A549 (cell line): ENCODE measurements at regions not wholly inside any gene's neighbourhood (a gene's known extent, or its start where the extent isn't known, plus 50 kb on each side); places are given as distances from the start of the nearest gene placed in this dataset.

ENCODE experiments used
- ATAC-seq, 2 experiments: fragments of 200-7000 bp in 1 of 2; fragments of >200 bp in 1 of 2; cut with Nextera tagmentation in 1 of 2; cut with Tn5 transposase in 1 of 2; 3 replicates each; pipeline versions ENCODE4 v1.8.0 to v1.9.1; 2018 to 2020; ENCODE audit warnings: mild to moderate bottlenecking in 1 of 2, moderate library complexity in 1 of 2
- CTCF ChIA-PET: fragments of 300-600 bp; sonication (Branson Sonifier 250); formaldehyde crosslinking; extraction: SDS; loops from one replicate; lab custom pipeline; 2021; ENCODE audit warnings: antibody characterized with exemption, inconsistent platforms; lab: Yijun Ruan, JAX
- POLR2A ChIA-PET: fragments of 350-600 bp; formaldehyde crosslinking; extraction: SDS; loops from one replicate; lab custom pipeline; 2021; ENCODE audit warnings: antibody characterized with exemption, inconsistent platforms; lab: Yijun Ruan, JAX
- DNase-seq, 2 experiments: peaks; one replicate each; pipeline versions ENCODE4 v3.0.0 to v3.0.0-alpha.2; 2011 to 2016; ENCODE audit warnings: low read depth in 1 of 2, low spot score in 1 of 2
- FAIRE-seq: peaks from 2 replicates; lab custom pipeline; 2011; peaks lifted over from hg19 to GRCh38; lab: Jason Lieb, UNC
- H3K27ac ChIP-seq, 2 experiments: fragments of >200 bp; sonication (Bioruptor Twin); formaldehyde crosslinking; 3 replicates each; pipeline ENCODE4 v1.5.1; 2016 to 2017
- H3K4me1 ChIP-seq: fragments of >200 bp; sonication (Bioruptor Twin); formaldehyde crosslinking; 3 replicates; pipeline ENCODE4 v1.6.1; 2016
- H3K4me2 ChIP-seq: fragments of >200 bp; sonication (Bioruptor Twin); formaldehyde crosslinking; 3 replicates; pipeline ENCODE4 v1.6.1; 2016
- H3K4me3 ChIP-seq: fragments of >200 bp; sonication (Bioruptor Twin); formaldehyde crosslinking; 3 replicates; pipeline ENCODE4 v1.5.1; 2016
- H3K9me3 ChIP-seq: fragments of >200 bp; sonication (Bioruptor Twin); formaldehyde crosslinking; 3 replicates; pipeline ENCODE4 v1.6.1; 2016
- BHLHE40 ChIP-seq: IDR thresholded peaks from 2 replicates; pipeline ENCODE4 v1.6.1; 2012; ENCODE audit warnings: low read depth, low read length, inconsistent platforms
- CBX8 ChIP-seq: fragments of 200-600 bp; sonication (generic); IDR thresholded peaks from 2 replicates; pipeline ENCODE4 v1.6.1; 2016
- EHF ChIP-seq: fragments of 250-450 bp; sonication (Bioruptor Pico); IDR thresholded peaks from 2 replicates; pipeline ENCODE4 v1.5.0; 2020; ENCODE audit warnings: mild to moderate bottlenecking
- EHMT2 ChIP-seq: fragments of 200-600 bp; sonication (generic); IDR thresholded peaks from 2 replicates; pipeline ENCODE4 v1.6.1; 2016; ENCODE audit warnings: antibody characterized with exemption, low read depth, mild to moderate bottlenecking, moderate library complexity
- EP300 ChIP-seq, 2 experiments: fragments of >200 bp; sonication (Bioruptor Twin); formaldehyde crosslinking; IDR thresholded peaks; 2 replicates in 1 of 2; 3 replicates in 1 of 2; pipeline ENCODE4 v1.6.1; 2016 to 2017
- ESRRA ChIP-seq: fragments of 150-350 bp; IDR thresholded peaks from 2 replicates; pipeline ENCODE4 v1.6.1; 2014; ENCODE audit warnings: mild to moderate bottlenecking, low read length, borderline replicate concordance
- FOSB ChIP-seq: fragments of 250-450 bp; sonication (Bioruptor Pico); IDR thresholded peaks from 2 replicates; pipeline ENCODE4 v1.5.0; 2020; ENCODE audit warnings: mild to moderate bottlenecking, moderate library complexity
- HOXA7 ChIP-seq: fragments of 250-450 bp; sonication (Bioruptor Pico); IDR thresholded peaks from 2 replicates; pipeline ENCODE4 v1.5.0; 2020; ENCODE audit warnings: mild to moderate bottlenecking, moderate library complexity
- HOXB13 ChIP-seq: fragments of 250-450 bp; sonication (Bioruptor Pico); IDR thresholded peaks from 2 replicates; pipeline ENCODE4 v1.5.0; 2020; ENCODE audit warnings: low read depth, mild to moderate bottlenecking, moderate library complexity
- HOXB5 ChIP-seq: fragments of 250-450 bp; sonication (Bioruptor Pico); IDR thresholded peaks from 2 replicates; pipeline ENCODE4 v1.5.0; 2020; ENCODE audit warnings: mild to moderate bottlenecking, moderate library complexity
- JUNB ChIP-seq: fragments of >200 bp; sonication (Bioruptor Twin); formaldehyde crosslinking; IDR thresholded peaks from 2 replicates; pipeline ENCODE4 v1.6.1; 2016
- MYC ChIP-seq: IDR thresholded peaks from 2 replicates; pipeline ENCODE4 v1.6.1; 2012; ENCODE audit warnings: mild to moderate bottlenecking, inconsistent platforms, low read length, improper control_type of control experiment, borderline replicate concordance
- NR3C1 ChIP-seq: fragments of >200 bp; sonication (Bioruptor Twin); formaldehyde crosslinking; IDR thresholded peaks from 3 replicates; pipeline ENCODE4 v1.6.1; 2017
- POLR2A ChIP-seq: IDR thresholded peaks from 2 replicates; pipeline ENCODE4 v1.6.1; 2012; ENCODE audit warnings: mild to moderate bottlenecking, low read length
- POLR2AphosphoS2 ChIP-seq: conservative IDR thresholded peaks from 2 replicates; pipeline ENCODE4 v1.6.1; 2012; ENCODE audit warnings: low read length, improper control_type of control experiment, inconsistent platforms
- RARB ChIP-seq: fragments of 250-450 bp; sonication (Bioruptor Pico); IDR thresholded peaks from 2 replicates; pipeline ENCODE4 v1.8.0; 2021; ENCODE audit warnings: mild to moderate bottlenecking, moderate library complexity
- RCOR1 ChIP-seq: fragments of 150-350 bp; IDR thresholded peaks from 2 replicates; pipeline ENCODE4 v1.6.1; 2014; ENCODE audit warnings: antibody characterized with exemption, low read length, low read depth
- RFX5 ChIP-seq: fragments of 450-650 bp; IDR thresholded peaks from 2 replicates; pipeline ENCODE4 v1.7.1; 2014; ENCODE audit warnings: antibody characterized with exemption, mild to moderate bottlenecking, moderate library complexity
- RNF2 ChIP-seq: fragments of 200-600 bp; sonication (generic); IDR thresholded peaks from 2 replicates; pipeline ENCODE4 v1.6.1; 2016; ENCODE audit warnings: low read depth, mild to moderate bottlenecking, antibody characterized with exemption, moderate library complexity, borderline replicate concordance
- SREBF2 ChIP-seq: fragments of 450-650 bp; IDR thresholded peaks from 2 replicates; pipeline ENCODE4 v1.6.1; 2014; ENCODE audit warnings: mild to moderate bottlenecking, moderate library complexity
- TP53 ChIP-seq: fragments of 250-450 bp; sonication (Bioruptor Pico); IDR thresholded peaks from 2 replicates; pipeline ENCODE4 v1.5.0; 2021; ENCODE audit warnings: mild to moderate bottlenecking, moderate library complexity
- ZNF302 ChIP-seq: fragments of 250-450 bp; sonication (Bioruptor Pico); IDR thresholded peaks from 2 replicates; pipeline ENCODE4 v1.9.0; 2021; ENCODE audit warnings: inconsistent platforms, mild to moderate bottlenecking, moderate library complexity
- ZSCAN20 ChIP-seq: fragments of 250-450 bp; sonication (Bioruptor Pico); IDR thresholded peaks from 2 replicates; pipeline ENCODE4 v1.8.0; 2022; ENCODE audit warnings: mild to moderate bottlenecking, moderate library complexity
- WGBS: methylation state at CpG from one replicate; pipeline ENCODE4 v1.1.6; 2017; ENCODE audit errors: missing lambda C conversion rate; 5-methylcytosine and 5-hydroxymethylcytosine counted together
- TF ChIP-seq, protein P1 (sequence below): fragments of >200 bp; sonication (Bioruptor Twin); formaldehyde crosslinking; IDR thresholded peaks from 3 replicates; pipeline ENCODE4 v1.6.1; 2016
- TF ChIP-seq, protein P2 (sequence below): fragments of 250-450 bp; sonication (Bioruptor Pico); IDR thresholded peaks from 2 replicates; pipeline ENCODE4 v1.5.0; 2020; ENCODE audit warnings: low read depth, mild to moderate bottlenecking, moderate library complexity
- TF ChIP-seq, protein P3 (sequence below): fragments of 150-350 bp; IDR thresholded peaks from 2 replicates; pipeline ENCODE4 v1.6.1; 2014; ENCODE audit warnings: low read depth, mild to moderate bottlenecking, low read length
- TF ChIP-seq, protein P4 (sequence below): fragments of 250-450 bp; sonication (Bioruptor Pico); IDR thresholded peaks from 2 replicates; pipeline ENCODE4 v1.5.0; 2021; ENCODE audit warnings: mild to moderate bottlenecking, moderate library complexity, borderline replicate concordance
- TF ChIP-seq, protein P5 (sequence below): IDR thresholded peaks from 2 replicates; pipeline ENCODE4 v1.6.1; 2012
- TF ChIP-seq, protein P6 (sequence below): fragments of >200 bp; sonication (Bioruptor Twin); formaldehyde crosslinking; IDR thresholded peaks from 2 replicates; pipeline ENCODE4 v1.6.1; 2016
- TF ChIP-seq, protein P7 (sequence below): IDR thresholded peaks from 2 replicates; pipeline ENCODE4 v1.6.1; 2012; ENCODE audit warnings: low read depth, borderline replicate concordance

DNA sequence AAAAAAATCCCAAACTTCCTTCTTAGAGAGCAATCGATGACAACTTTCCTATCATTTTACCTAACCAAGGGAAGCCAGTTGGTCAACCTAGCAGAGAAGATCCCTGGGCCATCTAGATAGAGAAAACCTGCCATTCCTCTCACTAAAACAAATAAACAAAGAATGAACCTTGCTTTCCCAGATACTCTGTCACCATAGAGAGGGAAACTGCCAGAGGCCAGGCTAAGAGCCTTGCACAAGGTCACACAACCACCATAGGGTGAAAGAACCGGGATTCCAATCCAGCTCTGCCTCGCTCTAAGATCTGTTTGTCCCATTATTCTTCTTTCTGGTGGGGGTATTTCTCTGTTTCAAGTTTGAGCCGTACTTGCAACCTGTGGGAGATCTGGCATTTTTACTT is 154.6 kb downstream of the CYRIA start:
- POLR2A ChIA-PET, result no interaction called here
- TF ChIP-seq, protein P1, sequence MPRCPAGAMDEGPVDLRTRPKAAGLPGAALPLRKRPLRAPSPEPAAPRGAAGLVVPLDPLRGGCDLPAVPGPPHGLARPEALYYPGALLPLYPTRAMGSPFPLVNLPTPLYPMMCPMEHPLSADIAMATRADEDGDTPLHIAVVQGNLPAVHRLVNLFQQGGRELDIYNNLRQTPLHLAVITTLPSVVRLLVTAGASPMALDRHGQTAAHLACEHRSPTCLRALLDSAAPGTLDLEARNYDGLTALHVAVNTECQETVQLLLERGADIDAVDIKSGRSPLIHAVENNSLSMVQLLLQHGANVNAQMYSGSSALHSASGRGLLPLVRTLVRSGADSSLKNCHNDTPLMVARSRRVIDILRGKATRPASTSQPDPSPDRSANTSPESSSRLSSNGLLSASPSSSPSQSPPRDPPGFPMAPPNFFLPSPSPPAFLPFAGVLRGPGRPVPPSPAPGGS, result no peak
- TF ChIP-seq EP300 (IDR thresholded peaks at IDR 0.05), result no peak
- no peak for TF ChIP-seq EHF
- no peak for TF ChIP-seq POLR2A
- no peak for TF ChIP-seq NR3C1
- TF ChIP-seq FOSB (CRISPR knock-in tag), result no peak
- TF ChIP-seq BHLHE40, result no peak
- no peak for TF ChIP-seq HOXB13 (CRISPR knock-in tag)
- TF ChIP-seq, protein P2, sequence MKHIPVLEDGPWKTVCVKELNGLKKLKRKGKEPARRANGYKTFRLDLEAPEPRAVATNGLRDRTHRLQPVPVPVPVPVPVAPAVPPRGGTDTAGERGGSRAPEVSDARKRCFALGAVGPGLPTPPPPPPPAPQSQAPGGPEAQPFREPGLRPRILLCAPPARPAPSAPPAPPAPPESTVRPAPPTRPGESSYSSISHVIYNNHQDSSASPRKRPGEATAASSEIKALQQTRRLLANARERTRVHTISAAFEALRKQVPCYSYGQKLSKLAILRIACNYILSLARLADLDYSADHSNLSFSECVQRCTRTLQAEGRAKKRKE (CRISPR knock-in tag), result no peak
- TF ChIP-seq, protein P3, sequence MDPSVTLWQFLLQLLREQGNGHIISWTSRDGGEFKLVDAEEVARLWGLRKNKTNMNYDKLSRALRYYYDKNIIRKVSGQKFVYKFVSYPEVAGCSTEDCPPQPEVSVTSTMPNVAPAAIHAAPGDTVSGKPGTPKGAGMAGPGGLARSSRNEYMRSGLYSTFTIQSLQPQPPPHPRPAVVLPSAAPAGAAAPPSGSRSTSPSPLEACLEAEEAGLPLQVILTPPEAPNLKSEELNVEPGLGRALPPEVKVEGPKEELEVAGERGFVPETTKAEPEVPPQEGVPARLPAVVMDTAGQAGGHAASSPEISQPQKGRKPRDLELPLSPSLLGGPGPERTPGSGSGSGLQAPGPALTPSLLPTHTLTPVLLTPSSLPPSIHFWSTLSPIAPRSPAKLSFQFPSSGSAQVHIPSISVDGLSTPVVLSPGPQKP, result no peak
- TF ChIP-seq, protein P4, sequence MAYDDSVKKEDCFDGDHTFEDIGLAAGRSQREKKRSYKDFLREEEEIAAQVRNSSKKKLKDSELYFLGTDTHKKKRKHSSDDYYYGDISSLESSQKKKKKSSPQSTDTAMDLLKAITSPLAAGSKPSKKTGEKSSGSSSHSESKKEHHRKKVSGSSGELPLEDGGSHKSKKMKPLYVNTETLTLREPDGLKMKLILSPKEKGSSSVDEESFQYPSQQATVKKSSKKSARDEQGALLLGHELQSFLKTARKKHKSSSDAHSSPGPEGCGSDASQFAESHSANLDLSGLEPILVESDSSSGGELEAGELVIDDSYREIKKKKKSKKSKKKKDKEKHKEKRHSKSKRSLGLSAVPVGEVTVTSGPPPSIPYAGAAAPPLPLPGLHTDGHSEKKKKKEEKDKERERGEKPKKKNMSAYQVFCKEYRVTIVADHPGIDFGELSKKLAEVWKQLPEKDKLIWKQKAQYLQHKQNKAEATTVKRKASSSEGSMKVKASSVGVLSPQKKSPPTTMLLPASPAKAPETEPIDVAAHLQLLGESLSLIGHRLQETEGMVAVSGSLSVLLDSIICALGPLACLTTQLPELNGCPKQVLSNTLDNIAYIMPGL (CRISPR knock-in tag), result no peak
- no peak for TF ChIP-seq ZNF302 (CRISPR knock-in tag)
- no peak for TF ChIP-seq HOXB5 (CRISPR knock-in tag)

DNA sequence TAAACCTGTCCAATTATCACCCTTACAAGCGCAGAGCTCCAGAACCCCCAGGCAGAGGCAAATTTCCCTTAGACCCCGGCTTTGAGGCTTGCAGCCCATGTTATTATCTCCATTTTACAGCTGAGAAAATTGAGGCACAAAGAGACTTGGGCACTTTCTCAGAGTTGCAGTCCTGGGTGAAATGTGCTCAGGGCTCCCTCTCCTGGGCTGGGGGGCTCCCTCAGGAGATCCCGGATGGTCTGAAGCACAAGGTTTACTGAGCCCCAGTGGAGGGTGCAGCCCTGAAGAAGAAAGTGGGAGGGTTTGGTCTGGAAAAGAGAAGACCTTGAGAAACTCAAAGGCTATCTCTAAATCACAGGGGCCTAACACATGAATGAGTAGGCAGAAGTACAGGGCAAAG is 156.6 kb downstream of the CYRIA start:
- DNase-seq, result no peak
- CTCF ChIA-PET, result interaction anchor here (0.6 to 6.3 kb wide), 18 partner anchors 8 to 1130 kb away, joined by 3 to 63 read pairs (median 3); partner anchors contain the start of gene MYCN
- WGBS, result 11% methylated on average over 3 of the region's 3 CpGs
- FAIRE-seq, result no peak
- no peak overlapping the region for H3K4me2 ChIP-seq
- TF ChIP-seq, protein P5, sequence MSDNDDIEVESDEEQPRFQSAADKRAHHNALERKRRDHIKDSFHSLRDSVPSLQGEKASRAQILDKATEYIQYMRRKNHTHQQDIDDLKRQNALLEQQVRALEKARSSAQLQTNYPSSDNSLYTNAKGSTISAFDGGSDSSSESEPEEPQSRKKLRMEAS, result no peak
- TF ChIP-seq, protein P4 (CRISPR knock-in tag), result no peak
- TF ChIP-seq HOXA7 (CRISPR knock-in tag), result no peak
- TF ChIP-seq BHLHE40, result no peak
- TF ChIP-seq ESRRA, result no peak
- TF ChIP-seq, protein P3, result no peak
- TF ChIP-seq POLR2AphosphoS2, result no peak
- TF ChIP-seq RARB (CRISPR knock-in tag), result no peak
- TF ChIP-seq SREBF2, result no peak
- TF ChIP-seq RCOR1, result no peak
- TF ChIP-seq, protein P6, sequence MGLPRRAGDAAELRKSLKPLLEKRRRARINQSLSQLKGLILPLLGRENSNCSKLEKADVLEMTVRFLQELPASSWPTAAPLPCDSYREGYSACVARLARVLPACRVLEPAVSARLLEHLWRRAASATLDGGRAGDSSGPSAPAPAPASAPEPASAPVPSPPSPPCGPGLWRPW, result no peak
- no peak for TF ChIP-seq JUNB
- TF ChIP-seq RFX5, result no peak
- TF ChIP-seq MYC, result no peak
- no peak for TF ChIP-seq CBX8
- TF ChIP-seq EHMT2, result no peak
- TF ChIP-seq TP53, result no peak
- TF ChIP-seq, protein P7, sequence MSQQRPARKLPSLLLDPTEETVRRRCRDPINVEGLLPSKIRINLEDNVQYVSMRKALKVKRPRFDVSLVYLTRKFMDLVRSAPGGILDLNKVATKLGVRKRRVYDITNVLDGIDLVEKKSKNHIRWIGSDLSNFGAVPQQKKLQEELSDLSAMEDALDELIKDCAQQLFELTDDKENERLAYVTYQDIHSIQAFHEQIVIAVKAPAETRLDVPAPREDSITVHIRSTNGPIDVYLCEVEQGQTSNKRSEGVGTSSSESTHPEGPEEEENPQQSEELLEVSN, result no peak
- no peak for TF ChIP-seq RNF2
- no peak for TF ChIP-seq ZSCAN20
- TF ChIP-seq, all 56 proteins: peak for 0
- POLR2A ChIA-PET, result no interaction called here
- Histone ChIP-seq H3K4me1 (peaks cover 5% of the 10 kb centered on the region; the same call in 1 of the 3 replicates), H3K9me3 (no peaks in the 10 kb centered on the region), H3K4me3 (no peak overlapping the region), H3K27ac (no peak overlapping the region)
- ATAC-seq, result no peak

More for the DNA sequence above, 154.6 kb downstream of the CYRIA start:
- DNase-seq, result no peak
- CTCF ChIA-PET, result interaction anchor here (0.8 to 1.7 kb wide), 3 partner anchors 571 to 874 kb away, joined by 3 to 5 read pairs (median 5); partner anchors contain the start of gene MYCN
- FAIRE-seq, result no peak
- 4% methylated on average over 4 of the region's 4 CpGs for WGBS
- no peaks in the 10 kb centered on the region for H3K9me3 ChIP-seq
- H3K4me2 ChIP-seq, result no peak overlapping the region
- H3K4me1 ChIP-seq, result peaks cover 5% of the 10 kb centered on the region; the same call in 1 of the 3 replicates
- no peak overlapping the region for H3K27ac ChIP-seq
- no peak overlapping the region for H3K4me3 ChIP-seq
- no peak for ATAC-seq
